ENCODE measurements at regions not wholly inside any gene's neighbourhood (a gene's known extent, or its start where the extent isn't known, plus 50 kb on each side); places are given as distances from the start of the nearest gene placed in this dataset.

DNA sequence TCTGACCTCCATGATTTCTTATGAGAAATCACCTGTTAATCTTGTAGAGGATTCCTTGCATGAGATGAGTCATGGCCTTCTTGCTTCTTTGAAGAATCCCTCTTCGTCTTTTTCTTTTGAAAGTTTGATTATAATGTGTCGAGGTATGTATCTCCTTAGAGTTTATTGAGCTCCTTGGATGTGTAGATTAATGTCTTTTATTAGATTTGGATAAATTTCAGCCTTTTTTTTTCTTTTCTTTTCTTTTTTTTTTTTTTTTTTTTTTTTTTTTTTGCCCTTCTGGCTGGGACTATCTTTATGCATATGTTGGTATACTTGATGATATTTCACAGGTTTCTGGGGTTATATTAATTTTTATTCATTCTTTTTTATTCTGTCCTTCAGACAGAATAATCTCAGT lies 72.3 kb upstream of the ITGA4 start:
- no peak overlapping the region for H2AFZ ChIP-seq (replicated peaks)
- H3K27ac Mint-ChIP-seq = no peak overlapping the region
- H3K4me3 ChIP-seq = no peak overlapping the region
- no peaks in the 10 kb centered on the region for H3K27me3 ChIP-seq
- H3K79me2 ChIP-seq (ENCODE audit: low read depth) = no peaks in the 10 kb centered on the region
- no peaks in the 10 kb centered on the region for H3K9me3 ChIP-seq (ENCODE audit: low read depth)
- no peaks in the 10 kb centered on the region for H3K4me1 ChIP-seq
- DNase-seq (ENCODE audit: low spot score) = no peak
- H3K4me2 ChIP-seq = no peak overlapping the region
- no peak overlapping the region for H3K9ac ChIP-seq
- no peaks in the 10 kb centered on the region for H3K4me1 Mint-ChIP-seq
- peaks cover 2% of the 10 kb centered on the region for H3K36me3 Mint-ChIP-seq
- no peak for TF ChIP-seq EZH2 (IDR thresholded peaks at IDR 0.05)
- no peak for TF ChIP-seq EZH2phosphoT487 (IDR thresholded peaks at IDR 0.05)
- TF ChIP-seq, protein P1, sequence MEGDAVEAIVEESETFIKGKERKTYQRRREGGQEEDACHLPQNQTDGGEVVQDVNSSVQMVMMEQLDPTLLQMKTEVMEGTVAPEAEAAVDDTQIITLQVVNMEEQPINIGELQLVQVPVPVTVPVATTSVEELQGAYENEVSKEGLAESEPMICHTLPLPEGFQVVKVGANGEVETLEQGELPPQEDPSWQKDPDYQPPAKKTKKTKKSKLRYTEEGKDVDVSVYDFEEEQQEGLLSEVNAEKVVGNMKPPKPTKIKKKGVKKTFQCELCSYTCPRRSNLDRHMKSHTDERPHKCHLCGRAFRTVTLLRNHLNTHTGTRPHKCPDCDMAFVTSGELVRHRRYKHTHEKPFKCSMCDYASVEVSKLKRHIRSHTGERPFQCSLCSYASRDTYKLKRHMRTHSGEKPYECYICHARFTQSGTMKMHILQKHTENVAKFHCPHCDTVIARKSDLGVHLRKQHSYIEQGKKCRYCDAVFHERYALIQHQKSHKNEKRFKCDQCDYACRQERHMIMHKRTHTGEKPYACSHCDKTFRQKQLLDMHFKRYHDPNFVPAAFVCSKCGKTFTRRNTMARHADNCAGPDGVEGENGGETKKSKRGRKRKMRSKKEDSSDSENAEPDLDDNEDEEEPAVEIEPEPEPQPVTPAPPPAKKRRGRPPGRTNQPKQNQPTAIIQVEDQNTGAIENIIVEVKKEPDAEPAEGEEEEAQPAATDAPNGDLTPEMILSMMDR (IDR thresholded peaks at IDR 0.05) = no peak
- no peaks in the 10 kb centered on the region for H3K27me3 Mint-ChIP-seq (ENCODE audit: insufficient read depth, low read depth)
- no peak overlapping the region for H3K27ac ChIP-seq
- H3K9me3 Mint-ChIP-seq = peaks cover 5% of the 10 kb centered on the region
- no peaks in the 10 kb centered on the region for H4K20me1 ChIP-seq (ENCODE audit: low read depth)
- no peaks in the 10 kb centered on the region for H3F3A ChIP-seq (ENCODE audit: low read depth)
- no peak overlapping the region for H3K4me3 Mint-ChIP-seq
- no peaks in the 10 kb centered on the region for H3K36me3 ChIP-seq

DNA sequence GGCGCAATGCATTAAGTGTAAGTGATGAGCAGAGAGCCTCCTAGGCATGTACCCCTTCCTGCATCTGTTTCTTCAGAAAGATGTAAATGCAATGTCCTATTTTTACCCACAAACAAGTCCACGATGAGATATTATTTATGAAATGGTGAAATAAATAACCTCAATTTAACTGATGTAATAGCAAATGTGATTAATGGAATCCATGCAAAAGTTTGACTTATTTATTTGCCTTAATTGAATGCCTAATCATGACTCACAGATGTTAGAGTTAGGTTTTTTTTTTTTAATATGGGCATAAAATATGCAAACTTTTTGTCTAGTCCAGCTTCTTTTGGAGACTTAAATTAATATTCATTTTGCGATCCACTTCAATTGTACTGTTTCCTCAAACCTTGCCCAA lies 67.7 kb upstream of the ITGA4 start:
- peaks cover 5% of the 10 kb centered on the region for H3K9me3 Mint-ChIP-seq
- no peaks in the 10 kb centered on the region for H3K4me1 Mint-ChIP-seq
- H3K79me2 ChIP-seq (ENCODE audit: low read depth) = no peaks in the 10 kb centered on the region

DNA sequence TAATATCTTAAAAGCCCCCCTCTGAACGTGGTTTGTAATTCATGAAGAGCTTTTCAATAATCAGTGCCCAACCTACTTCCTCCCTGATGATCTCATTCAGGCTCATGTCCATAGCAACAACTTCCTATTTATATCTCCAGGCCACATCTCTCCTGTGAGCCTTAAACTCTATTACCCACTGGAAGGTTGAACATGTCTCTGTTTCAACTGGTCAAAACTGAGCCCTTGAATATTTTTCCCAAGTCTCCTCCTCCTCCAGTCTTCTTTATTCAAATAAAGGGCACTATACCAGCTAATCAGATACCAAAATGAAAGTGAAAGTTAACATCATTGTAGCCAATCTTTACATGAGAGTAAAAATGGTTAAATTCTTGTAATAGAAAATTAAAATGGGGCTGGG lies 63.7 kb upstream of the ITGA4 start:
- no peak overlapping the region for H3K27ac Mint-ChIP-seq
- no peaks in the 10 kb centered on the region for H3K36me3 Mint-ChIP-seq
- H3K27me3 Mint-ChIP-seq (ENCODE audit: insufficient read depth, low read depth) = no peaks in the 10 kb centered on the region

More for the DNA sequence above, 67.7 kb upstream of the ITGA4 start:
- H3K9me3 ChIP-seq (ENCODE audit: low read depth) = no peaks in the 10 kb centered on the region
- H3K36me3 Mint-ChIP-seq = peaks cover 2% of the 10 kb centered on the region
- DNase-seq (ENCODE audit: low spot score) = no peak
- H4K20me1 ChIP-seq (ENCODE audit: low read depth) = no peaks in the 10 kb centered on the region
- no peak overlapping the region for H3K9ac ChIP-seq
- no peaks in the 10 kb centered on the region for H3K27me3 ChIP-seq
- H3K4me3 Mint-ChIP-seq = no peak overlapping the region
- H3K27ac ChIP-seq = no peak overlapping the region
- H3K4me3 ChIP-seq = no peak overlapping the region
- no peaks in the 10 kb centered on the region for H3K4me1 ChIP-seq
- no peaks in the 10 kb centered on the region for H3K36me3 ChIP-seq
- no peaks in the 10 kb centered on the region for H3F3A ChIP-seq (ENCODE audit: low read depth)
- no peak overlapping the region for H2AFZ ChIP-seq (replicated peaks)
- no peak overlapping the region for H3K27ac Mint-ChIP-seq
- TF ChIP-seq EZH2 (IDR thresholded peaks at IDR 0.05) (no peak), EZH2phosphoT487 (IDR thresholded peaks at IDR 0.05) (no peak)
- TF ChIP-seq, protein P1 (IDR thresholded peaks at IDR 0.05) = no peak
- H3K27me3 Mint-ChIP-seq (ENCODE audit: insufficient read depth, low read depth) = no peaks in the 10 kb centered on the region
- no peak overlapping the region for H3K4me2 ChIP-seq

More for the DNA sequence above, 63.7 kb upstream of the ITGA4 start:
- no peak overlapping the region for H3K27ac ChIP-seq
- H3F3A ChIP-seq (ENCODE audit: low read depth) = no peaks in the 10 kb centered on the region
- DNase-seq (ENCODE audit: low spot score) = no peak
- no peak overlapping the region for H3K4me3 ChIP-seq
- TF ChIP-seq EZH2 (IDR thresholded peaks at IDR 0.05) (no peak), EZH2phosphoT487 (IDR thresholded peaks at IDR 0.05) (no peak)
- TF ChIP-seq, protein P1 (IDR thresholded peaks at IDR 0.05) = no peak
- no peak overlapping the region for H2AFZ ChIP-seq (replicated peaks)
- H3K4me2 ChIP-seq = no peak overlapping the region
- no peak overlapping the region for H3K9ac ChIP-seq
- no peaks in the 10 kb centered on the region for H3K36me3 ChIP-seq
- no peaks in the 10 kb centered on the region for H4K20me1 ChIP-seq (ENCODE audit: low read depth)
- H3K9me3 ChIP-seq (ENCODE audit: low read depth) = no peaks in the 10 kb centered on the region
- H3K4me1 Mint-ChIP-seq = no peaks in the 10 kb centered on the region
- H3K79me2 ChIP-seq (ENCODE audit: low read depth) = no peaks in the 10 kb centered on the region
- H3K9me3 Mint-ChIP-seq = no peaks in the 10 kb centered on the region
- H3K27me3 ChIP-seq = no peaks in the 10 kb centered on the region
- H3K4me3 Mint-ChIP-seq = no peak overlapping the region
- peaks cover 6% of the 10 kb centered on the region for H3K4me1 ChIP-seq

Measured in neural progenitor cell (in vitro differentiated cells).